ENCODE measurements at regions not wholly inside any gene's neighbourhood (a gene's known extent, or its start where the extent isn't known, plus 50 kb on each side); places are given as distances from the start of the nearest gene placed in this dataset.

GRCh38 chr10:125562737-125563136 lies 120.2 kb downstream of the TEX36 start:
- TF ChIP-seq CTCF (IDR thresholded peaks at IDR 0.05), result no peak
- TF ChIP-seq POLR2A (IDR thresholded peaks at IDR 0.05), result no peak

All from right lobe of liver (tissue), 4 donors.